Stimulated activated CD8-positive, alpha-beta memory T cell treated with anti-CD3 and anti-CD28 coated beads, Interleukin-15, amount 100 ng/mL, for 48 hours (primary cell): ENCODE measurements at regions not wholly inside any gene's neighbourhood (a gene's known extent, or its start where the extent isn't known, plus 50 kb on each side); places are given as distances from the start of the nearest gene placed in this dataset.

Source experiments
- DNase-seq, 2 donors: peaks; one replicate each; pipeline ENCODE4 v3.0.0-alpha.2; 2020; ENCODE audit warnings: low read depth in 2 of 2

- no peak for DNase-seq
These were observed 362.6 kb downstream of the QKI start for GRCh38 chr6:163776906-163777686.

GRCh38 chr6:163776196-163776905 lies 361.8 kb downstream of the QKI start:
- DNase-seq = no peak

GRCh38 chr6:163775313-163775712 lies 360.8 kb downstream of the QKI start:
- DNase-seq = no peak

- DNase-seq = no peak
These were observed 360.0 kb downstream of the QKI start for GRCh38 chr6:163774485-163774884.

GRCh38 chr6:163773646-163774045 lies 359.1 kb downstream of the QKI start:
- no peak for DNase-seq

- no peak for DNase-seq
These were observed 358.2 kb downstream of the QKI start for GRCh38 chr6:163772701-163773100.

GRCh38 chr6:163771180-163771579 lies 356.7 kb downstream of the QKI start:
- no peak for DNase-seq

- DNase-seq = no peak
These were observed 354.4 kb downstream of the QKI start for GRCh38 chr6:163768905-163769304.

GRCh38 chr6:163766936-163767335 lies 352.4 kb downstream of the QKI start:
- no peak for DNase-seq

- no peak for DNase-seq
These were observed 350.8 kb downstream of the QKI start for GRCh38 chr6:163765335-163765734.

GRCh38 chr6:163764565-163764964 lies 350.0 kb downstream of the QKI start:
- no peak for DNase-seq

GRCh38 chr6:163761481-163761880 lies 347.0 kb downstream of the QKI start:
- no peak for DNase-seq

GRCh38 chr6:163760860-163761259 lies 346.3 kb downstream of the QKI start:
- no peak for DNase-seq

- DNase-seq = no peak
These were observed 345.0 kb downstream of the QKI start for GRCh38 chr6:163759542-163759941.

GRCh38 chr6:163757520-163757919 lies 343.0 kb downstream of the QKI start:
- no peak for DNase-seq

GRCh38 chr6:163756079-163756478 lies 341.6 kb downstream of the QKI start:
- no peak for DNase-seq

GRCh38 chr6:163754866-163755265 lies 340.3 kb downstream of the QKI start:
- DNase-seq = no peak

GRCh38 chr6:163753430-163753829 lies 338.9 kb downstream of the QKI start:
- DNase-seq = no peak

- DNase-seq = no peak
These were observed 337.9 kb downstream of the QKI start for GRCh38 chr6:163752446-163752845.

GRCh38 chr6:163751032-163751525 lies 336.6 kb downstream of the QKI start:
- DNase-seq = peak in 1 of 2 donors; percentile 4

- DNase-seq = peak in 1 of 2 donors; percentile 7
These were observed 336.0 kb downstream of the QKI start for GRCh38 chr6:163750431-163751031.

GRCh38 chr6:163748886-163749285 lies 334.4 kb downstream of the QKI start:
- no peak for DNase-seq

GRCh38 chr6:163748036-163748435 lies 333.5 kb downstream of the QKI start:
- no peak for DNase-seq
